ENCODE measurements at regions not wholly inside any gene's neighbourhood (a gene's known extent, or its start where the extent isn't known, plus 50 kb on each side); places are given as distances from the start of the nearest gene placed in this dataset.
"Not testable (repeated sequence)": the region's sequence is repeated elsewhere in the genome, so short reads cannot be mapped to it uniquely, and the experiment has no call there.

DNA sequence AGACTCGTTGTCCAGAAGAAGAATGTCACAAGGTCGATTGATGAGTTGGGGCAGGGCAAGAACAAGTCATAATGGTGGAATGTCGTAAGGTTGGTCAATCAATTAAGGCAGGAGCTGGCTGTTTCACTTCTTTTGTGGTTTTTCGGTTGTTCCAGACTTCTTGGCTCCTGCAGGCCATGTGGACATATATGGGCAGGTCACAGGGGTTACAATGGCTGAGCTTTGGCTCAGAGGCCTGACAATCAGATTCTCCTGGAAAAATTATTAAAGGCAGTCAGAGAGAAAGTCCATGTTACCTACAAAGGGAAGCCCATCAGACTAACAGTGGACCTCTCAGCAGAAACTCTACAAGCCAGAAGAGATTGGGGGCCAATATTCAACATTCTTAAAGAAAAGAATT, 785.3 kb downstream of the METTL4 start:
- not testable (repeated sequence) for H2BK15ac ChIP-seq (ENCODE audit: low read depth, poor library complexity, severe bottlenecking); H3K27me3 ChIP-seq (ENCODE audit: control insufficient read depth in 1 of 2, insufficient read depth in 1 of 2, low read length in 2 of 2); H3K4me3 ChIP-seq (ENCODE audit: insufficient read depth in 1 of 2, low read depth in 1 of 2, low read length in 2 of 2); H3K23ac ChIP-seq (ENCODE audit: low read length in 2 of 2); H3K14ac ChIP-seq (ENCODE audit: low read length in 2 of 2); H3K4me2 ChIP-seq (ENCODE audit: low read length, poor library complexity, severe bottlenecking); H3K36me3 ChIP-seq (ENCODE audit: control insufficient read depth in 1 of 2, insufficient read depth in 2 of 2, low read depth in 1 of 2, low read length in 2 of 2); H3K9me3 ChIP-seq (ENCODE audit: control insufficient read depth, low read length); H3K18ac ChIP-seq (ENCODE audit: low read depth in 1 of 2, low read length in 2 of 2); H2BK5ac ChIP-seq (ENCODE audit: low read depth, low read length, poor library complexity, severe bottlenecking); H4K8ac ChIP-seq (ENCODE audit: low read length); DNase-seq; H3K4me1 ChIP-seq (ENCODE audit: control insufficient read depth, insufficient read depth, low read depth, low read length); H2BK120ac ChIP-seq (ENCODE audit: low read depth, low read length); H4K91ac ChIP-seq (ENCODE audit: low read length); H2AK5ac ChIP-seq (ENCODE audit: low read length, severe bottlenecking); H2AFZ ChIP-seq (ENCODE audit: low read depth, low read length); H2BK12ac ChIP-seq (ENCODE audit: low read length in 2 of 2); H3K4ac ChIP-seq (ENCODE audit: low read depth in 1 of 2, low read length in 2 of 2); H3K79me1 ChIP-seq (replicated peaks; ENCODE audit: low read length, poor library complexity, severe bottlenecking); H3K27ac ChIP-seq (ENCODE audit: low read length, poor library complexity, severe bottlenecking); H3K9ac ChIP-seq (ENCODE audit: low read length)
- 50% methylated on average over 4 of the region's 4 CpGs for WGBS

DNA sequence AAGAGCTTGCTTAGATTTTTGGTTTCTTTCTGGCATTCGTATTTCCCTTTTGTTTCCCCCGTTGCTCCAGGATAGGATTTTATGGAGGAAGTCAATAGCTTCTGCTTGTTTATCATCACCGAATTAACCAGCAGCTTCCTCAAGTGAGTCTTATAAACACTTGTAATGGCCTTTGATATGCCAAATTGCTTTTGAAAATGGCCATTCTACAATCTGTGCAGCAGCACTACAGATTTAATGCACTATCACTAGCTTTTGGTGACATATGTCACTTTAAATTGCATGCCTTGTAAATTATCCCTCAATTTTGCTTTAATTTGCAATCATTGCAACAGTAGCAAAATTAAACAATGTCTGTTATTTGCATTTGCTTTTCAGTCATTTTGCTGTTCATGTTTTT, 774.7 kb downstream of the METTL4 start:
- WGBS: 38% methylated on average over 1 of the region's 3 CpGs
- no peak overlapping the region for H3K14ac ChIP-seq (ENCODE audit: low read length in 2 of 2)
- no peak overlapping the region for H2BK12ac ChIP-seq (ENCODE audit: low read length in 2 of 2)
- no peak overlapping the region for H2AK5ac ChIP-seq (ENCODE audit: low read length, severe bottlenecking)
- H3K23ac ChIP-seq (ENCODE audit: low read length in 2 of 2): no peak overlapping the region
- no peak overlapping the region for H4K8ac ChIP-seq (ENCODE audit: low read length)
- H3K27me3 ChIP-seq (ENCODE audit: control insufficient read depth in 1 of 2, insufficient read depth in 1 of 2, low read length in 2 of 2): no peaks in the 10 kb centered on the region
- H2AFZ ChIP-seq (ENCODE audit: low read depth, low read length): no peak overlapping the region
- no peak overlapping the region for H3K18ac ChIP-seq (ENCODE audit: low read depth in 1 of 2, low read length in 2 of 2)
- H3K36me3 ChIP-seq (ENCODE audit: control insufficient read depth in 1 of 2, insufficient read depth in 2 of 2, low read depth in 1 of 2, low read length in 2 of 2): no peaks in the 10 kb centered on the region
- no peak overlapping the region for H3K9ac ChIP-seq (ENCODE audit: low read length)
- H2BK5ac ChIP-seq (ENCODE audit: low read depth, low read length, poor library complexity, severe bottlenecking): no peak overlapping the region
- H2BK15ac ChIP-seq (ENCODE audit: low read depth, poor library complexity, severe bottlenecking): no peak overlapping the region
- no peaks in the 10 kb centered on the region for H3K4me1 ChIP-seq (ENCODE audit: control insufficient read depth, insufficient read depth, low read depth, low read length)
- no peak overlapping the region for H3K4me3 ChIP-seq (ENCODE audit: insufficient read depth in 1 of 2, low read depth in 1 of 2, low read length in 2 of 2)
- H3K9me3 ChIP-seq (ENCODE audit: control insufficient read depth, low read length): peaks cover 9% of the 10 kb centered on the region
- H3K4me2 ChIP-seq (ENCODE audit: low read length, poor library complexity, severe bottlenecking): no peak overlapping the region
- no peak overlapping the region for H4K91ac ChIP-seq (ENCODE audit: low read length)
- H3K27ac ChIP-seq (ENCODE audit: low read length, poor library complexity, severe bottlenecking): no peak overlapping the region
- no peak for DNase-seq
- no peak overlapping the region for H2BK120ac ChIP-seq (ENCODE audit: low read depth, low read length)
- no peaks in the 10 kb centered on the region for H3K79me1 ChIP-seq (replicated peaks; ENCODE audit: low read length, poor library complexity, severe bottlenecking)
- H3K4ac ChIP-seq (ENCODE audit: low read depth in 1 of 2, low read length in 2 of 2): no peak overlapping the region

DNA sequence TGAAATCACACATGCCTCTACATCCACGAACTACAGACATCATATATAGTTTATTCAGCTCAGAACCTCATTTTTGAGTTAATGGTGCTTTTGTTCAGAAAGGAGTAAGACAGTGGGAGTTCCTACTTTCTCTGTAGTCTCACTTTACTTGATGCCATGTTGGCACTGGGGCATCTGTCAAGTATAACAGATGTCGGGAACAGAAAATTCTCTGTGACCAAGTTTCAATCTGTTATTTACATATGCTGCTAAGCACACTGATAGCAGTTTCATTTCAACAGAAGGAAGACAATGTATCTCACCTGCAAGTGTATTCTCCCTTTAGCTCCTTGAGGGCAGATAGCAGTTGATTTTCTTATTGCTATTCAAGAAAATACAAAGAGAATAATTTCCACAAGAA, 774.1 kb downstream of the METTL4 start:
- Histone ChIP-seq H2BK15ac (ENCODE audit: low read depth, poor library complexity, severe bottlenecking) (no peak overlapping the region), H2AK5ac (ENCODE audit: low read length, severe bottlenecking) (no peak overlapping the region), H4K91ac (ENCODE audit: low read length) (no peak overlapping the region), H3K4me3 (ENCODE audit: insufficient read depth in 1 of 2, low read depth in 1 of 2, low read length in 2 of 2) (no peak overlapping the region), H2BK12ac (ENCODE audit: low read length in 2 of 2) (no peak overlapping the region), H3K18ac (ENCODE audit: low read depth in 1 of 2, low read length in 2 of 2) (no peak overlapping the region), H3K9me3 (ENCODE audit: control insufficient read depth, low read length) (peaks cover 9% of the 10 kb centered on the region), H3K23ac (ENCODE audit: low read length in 2 of 2) (no peak overlapping the region), H3K4ac (ENCODE audit: low read depth in 1 of 2, low read length in 2 of 2) (no peak overlapping the region), H3K14ac (ENCODE audit: low read length in 2 of 2) (no peak overlapping the region), H3K27me3 (ENCODE audit: control insufficient read depth in 1 of 2, insufficient read depth in 1 of 2, low read length in 2 of 2) (no peaks in the 10 kb centered on the region), H3K4me1 (ENCODE audit: control insufficient read depth, insufficient read depth, low read depth, low read length) (no peaks in the 10 kb centered on the region), H3K27ac (ENCODE audit: low read length, poor library complexity, severe bottlenecking) (no peak overlapping the region), H4K8ac (ENCODE audit: low read length) (no peak overlapping the region), H2BK5ac (ENCODE audit: low read depth, low read length, poor library complexity, severe bottlenecking) (no peak overlapping the region), H2BK120ac (ENCODE audit: low read depth, low read length) (no peak overlapping the region), H3K79me1 (replicated peaks; ENCODE audit: low read length, poor library complexity, severe bottlenecking) (no peaks in the 10 kb centered on the region), H3K36me3 (ENCODE audit: control insufficient read depth in 1 of 2, insufficient read depth in 2 of 2, low read depth in 1 of 2, low read length in 2 of 2) (no peaks in the 10 kb centered on the region), H3K9ac (ENCODE audit: low read length) (no peak overlapping the region), H2AFZ (ENCODE audit: low read depth, low read length) (no peak overlapping the region), H3K4me2 (ENCODE audit: low read length, poor library complexity, severe bottlenecking) (no peak overlapping the region)
- no peak for DNase-seq
- 83% methylated on average over 1 of the region's 2 CpGs for WGBS

DNA sequence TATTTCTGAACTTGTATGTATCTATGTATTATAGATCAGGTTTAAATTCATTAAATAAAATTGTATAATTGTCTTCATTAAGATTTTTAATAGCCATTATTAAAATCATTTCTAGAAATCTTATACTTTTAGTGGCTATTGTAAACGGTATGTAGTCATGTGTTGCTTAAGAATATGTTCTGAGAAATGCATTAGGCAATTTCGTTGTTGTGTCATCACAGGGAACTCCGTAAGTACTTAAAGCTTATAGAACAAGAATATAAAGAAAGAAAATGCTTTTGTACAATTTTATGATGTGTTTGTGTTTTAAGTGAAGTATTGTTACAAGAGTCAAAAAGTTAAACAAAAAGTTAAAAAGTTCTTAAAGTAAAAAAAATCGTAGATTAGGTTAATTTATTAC, 765.8 kb downstream of the METTL4 start:
- Histone ChIP-seq H2BK120ac (ENCODE audit: low read depth, low read length) (no peak overlapping the region), H2BK5ac (ENCODE audit: low read depth, low read length, poor library complexity, severe bottlenecking) (no peak overlapping the region), H2AFZ (ENCODE audit: low read depth, low read length) (no peak overlapping the region), H3K27ac (ENCODE audit: low read length, poor library complexity, severe bottlenecking) (no peak overlapping the region), H3K9me3 (ENCODE audit: control insufficient read depth, low read length) (no peaks in the 10 kb centered on the region), H3K23ac (ENCODE audit: low read length in 2 of 2) (no peak overlapping the region), H3K18ac (ENCODE audit: low read depth in 1 of 2, low read length in 2 of 2) (no peak overlapping the region), H3K4me3 (ENCODE audit: insufficient read depth in 1 of 2, low read depth in 1 of 2, low read length in 2 of 2) (no peak overlapping the region), H3K14ac (ENCODE audit: low read length in 2 of 2) (no peak overlapping the region), H2BK12ac (ENCODE audit: low read length in 2 of 2) (no peak overlapping the region), H4K8ac (ENCODE audit: low read length) (no peak overlapping the region), H3K4me1 (ENCODE audit: control insufficient read depth, insufficient read depth, low read depth, low read length) (no peaks in the 10 kb centered on the region), H3K4ac (ENCODE audit: low read depth in 1 of 2, low read length in 2 of 2) (no peak overlapping the region), H3K79me1 (replicated peaks; ENCODE audit: low read length, poor library complexity, severe bottlenecking) (no peaks in the 10 kb centered on the region), H3K9ac (ENCODE audit: low read length) (no peak overlapping the region), H2AK5ac (ENCODE audit: low read length, severe bottlenecking) (no peak overlapping the region), H4K91ac (ENCODE audit: low read length) (no peak overlapping the region), H2BK15ac (ENCODE audit: low read depth, poor library complexity, severe bottlenecking) (no peak overlapping the region), H3K27me3 (ENCODE audit: control insufficient read depth in 1 of 2, insufficient read depth in 1 of 2, low read length in 2 of 2) (no peaks in the 10 kb centered on the region), H3K4me2 (ENCODE audit: low read length, poor library complexity, severe bottlenecking) (no peak overlapping the region), H3K36me3 (ENCODE audit: control insufficient read depth in 1 of 2, insufficient read depth in 2 of 2, low read depth in 1 of 2, low read length in 2 of 2) (no peaks in the 10 kb centered on the region)
- DNase-seq: no peak
- WGBS: 79% methylated on average over 3 of the region's 4 CpGs
